Activated naive CD8-positive, alpha-beta T cell treated with anti-CD3 and anti-CD28 coated beads, Interleukin-2, amount 10 ng/mL, durations not matched to agents 7 days and 5 days (primary cell): ENCODE measurements at regions not wholly inside any gene's neighbourhood (a gene's known extent, or its start where the extent isn't known, plus 50 kb on each side); places are given as distances from the start of the nearest gene placed in this dataset.

Source experiments
- ATAC-seq: fragments of 150-1000 bp; cut with Tn5 transposase; one replicate; pipeline ENCODE4 v1.10.0; 2021; ENCODE audit warnings: low read depth, moderate library complexity
- POLR2A ChIA-PET: fragments of 350-600 bp; sonication (Branson Sonifier 250); formaldehyde crosslinking; loops from one replicate; lab custom pipeline; 2021; ENCODE audit warnings: antibody characterized with exemption; lab: Charles Lee
- DNase-seq: peaks from one replicate; pipeline ENCODE4 v3.0.0; 2021
- H3K27ac Mint-ChIP-seq: one replicate; pipeline ENCODE4 v1.8.0; 2022; ENCODE audit warnings: mild to moderate bottlenecking, mixed read lengths
- H3K27me3 Mint-ChIP-seq: one replicate; pipeline ENCODE4 v1.8.0; 2022; ENCODE audit warnings: mild to moderate bottlenecking, moderate library complexity, mixed read lengths
- H3K36me3 Mint-ChIP-seq: one replicate; pipeline ENCODE4 v1.8.0; 2021; ENCODE audit warnings: mild to moderate bottlenecking, mixed read lengths
- H3K4me1 Mint-ChIP-seq: one replicate; pipeline ENCODE4 v1.8.0; 2021; ENCODE audit warnings: mixed read lengths
- H3K4me3 Mint-ChIP-seq: one replicate; pipeline ENCODE4 v1.8.0; 2022; ENCODE audit warnings: mild to moderate bottlenecking, moderate library complexity, mixed read lengths
- H3K9me3 Mint-ChIP-seq: one replicate; pipeline ENCODE4 v1.8.0; 2021; ENCODE audit warnings: mixed read lengths

DNA sequence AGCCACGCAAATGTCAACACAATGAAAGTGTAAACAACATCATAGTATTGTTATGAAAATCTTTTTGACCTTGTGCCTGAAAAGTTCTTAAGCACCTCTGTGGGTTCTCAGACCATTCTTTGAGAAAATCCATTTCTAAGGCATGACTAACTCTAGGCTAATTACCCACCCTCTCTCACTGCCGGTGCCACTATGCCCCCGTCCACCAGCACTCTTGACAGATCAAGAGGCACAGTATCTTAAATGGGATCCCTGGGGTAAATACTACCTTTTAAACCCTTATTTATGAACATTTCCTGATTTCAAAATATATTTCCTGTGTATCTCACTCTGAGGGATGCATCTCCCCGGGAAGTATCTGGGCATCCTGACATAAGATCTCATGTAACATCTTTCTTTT lies 607.5 kb downstream of the METTL15 start:
- ATAC-seq (no peak), DNase-seq (no peak)
- Mint-ChIP-seq H3K36me3 (no peaks in the 10 kb centered on the region), H3K27me3 (no peaks in the 10 kb centered on the region), H3K27ac (no peak overlapping the region), H3K4me3 (no peak overlapping the region), H3K4me1 (no peaks in the 10 kb centered on the region), H3K9me3 (no peaks in the 10 kb centered on the region)
- POLR2A ChIA-PET: no interaction called here

DNA sequence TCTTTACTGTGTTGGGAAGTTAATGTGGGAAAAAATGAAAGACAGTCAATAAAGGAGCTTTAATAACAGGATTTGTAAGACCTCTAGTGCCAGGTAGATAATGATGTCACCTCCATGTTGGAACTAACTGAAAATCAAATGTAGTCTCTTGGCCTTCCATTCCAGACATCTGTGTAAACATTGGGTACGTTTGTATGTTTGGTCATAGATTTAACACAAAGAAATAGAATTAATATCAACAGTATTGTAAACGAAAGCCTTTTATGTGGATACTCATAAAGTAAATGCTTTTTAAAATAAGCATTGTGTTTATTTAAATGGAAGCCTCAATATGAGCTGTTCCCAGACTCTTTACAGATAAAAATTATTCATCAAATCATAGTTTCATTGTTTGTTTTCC lies 605.7 kb downstream of the METTL15 start:
- Mint-ChIP-seq H3K4me3 (no peak overlapping the region), H3K27me3 (no peaks in the 10 kb centered on the region), H3K9me3 (no peaks in the 10 kb centered on the region), H3K4me1 (no peaks in the 10 kb centered on the region), H3K27ac (no peak overlapping the region), H3K36me3 (no peaks in the 10 kb centered on the region)
- ATAC-seq (no peak), DNase-seq (no peak)
- POLR2A ChIA-PET: no interaction called here

DNA sequence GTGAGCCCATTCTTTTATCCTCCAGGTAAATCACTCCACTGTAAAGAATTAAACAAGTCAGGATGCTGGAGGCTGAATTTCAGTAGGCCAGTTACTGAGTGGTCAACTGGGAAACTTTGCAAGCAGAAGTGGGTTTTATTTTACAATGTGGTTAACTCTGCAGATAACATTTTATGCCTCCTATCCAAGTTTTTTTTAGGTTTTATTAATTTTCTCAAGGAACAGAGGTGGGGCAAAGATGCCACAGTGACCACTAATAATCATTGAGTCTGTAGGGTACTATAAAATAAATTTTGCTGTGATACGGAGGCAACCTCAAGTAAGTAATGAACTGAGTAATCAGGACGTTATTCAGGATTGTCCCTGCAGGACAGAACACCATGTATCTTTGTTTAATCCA lies 599.9 kb downstream of the METTL15 start:
- POLR2A ChIA-PET: no interaction called here
- H3K27ac Mint-ChIP-seq: no peak overlapping the region
- no peaks in the 10 kb centered on the region for H3K27me3 Mint-ChIP-seq

GRCh38 chr11:28704801-28705200 lies 596.6 kb downstream of the METTL15 start:
- Mint-ChIP-seq H3K27ac (no peak overlapping the region), H3K27me3 (no peaks in the 10 kb centered on the region), H3K9me3 (no peaks in the 10 kb centered on the region), H3K4me1 (no peaks in the 10 kb centered on the region), H3K36me3 (no peaks in the 10 kb centered on the region), H3K4me3 (no peak overlapping the region)
- DNase-seq (no peak), ATAC-seq (no peak)
- POLR2A ChIA-PET: no interaction called here

More for the DNA sequence above, 599.9 kb downstream of the METTL15 start:
- ATAC-seq (no peak), DNase-seq (no peak)
- Mint-ChIP-seq H3K4me1 (no peaks in the 10 kb centered on the region), H3K9me3 (no peaks in the 10 kb centered on the region), H3K4me3 (no peak overlapping the region), H3K36me3 (no peaks in the 10 kb centered on the region)

- POLR2A ChIA-PET: no interaction called here
- Mint-ChIP-seq H3K4me3 (no peak overlapping the region), H3K4me1 (no peaks in the 10 kb centered on the region), H3K36me3 (no peaks in the 10 kb centered on the region), H3K27ac (no peak overlapping the region), H3K27me3 (no peaks in the 10 kb centered on the region), H3K9me3 (no peaks in the 10 kb centered on the region)
- DNase-seq: no peak
- no peak for ATAC-seq
These were observed 595.2 kb downstream of the METTL15 start for GRCh38 chr11:28703371-28703770.

DNA sequence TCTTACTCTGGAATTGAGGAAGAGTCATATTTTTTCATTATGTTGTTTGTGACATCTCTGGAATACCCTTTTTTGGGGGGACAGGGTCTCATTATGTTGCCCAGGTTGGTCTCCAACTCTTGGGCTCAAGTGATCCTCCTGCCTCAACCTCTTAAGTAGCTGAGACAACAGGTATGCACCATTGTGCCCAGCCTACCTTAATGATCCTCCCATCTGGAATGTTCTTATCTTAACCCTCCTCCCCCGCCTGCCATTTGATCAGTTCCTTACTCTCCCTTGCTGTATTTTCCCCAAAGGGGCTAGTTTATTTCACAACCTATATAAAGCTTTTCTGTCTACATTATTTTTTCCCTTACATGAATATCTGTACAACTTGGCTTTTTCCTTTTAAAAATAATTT lies 594.7 kb downstream of the METTL15 start:
- no peak overlapping the region for H3K4me3 Mint-ChIP-seq
- H3K4me1 Mint-ChIP-seq: no peaks in the 10 kb centered on the region
- no peaks in the 10 kb centered on the region for H3K27me3 Mint-ChIP-seq
- DNase-seq: no peak
- H3K9me3 Mint-ChIP-seq: no peaks in the 10 kb centered on the region
- no peak overlapping the region for H3K27ac Mint-ChIP-seq
- POLR2A ChIA-PET: no interaction called here
- no peaks in the 10 kb centered on the region for H3K36me3 Mint-ChIP-seq
- ATAC-seq: no peak

- no peaks in the 10 kb centered on the region for H3K27me3 Mint-ChIP-seq
- H3K9me3 Mint-ChIP-seq: no peaks in the 10 kb centered on the region
- POLR2A ChIA-PET: no interaction called here
- no peak overlapping the region for H3K27ac Mint-ChIP-seq
- H3K4me1 Mint-ChIP-seq: no peaks in the 10 kb centered on the region
- no peak for DNase-seq
- H3K36me3 Mint-ChIP-seq: no peaks in the 10 kb centered on the region
- no peak overlapping the region for H3K4me3 Mint-ChIP-seq
- ATAC-seq: no peak
These were observed 594.2 kb downstream of the METTL15 start for GRCh38 chr11:28702450-28702790.

- H3K36me3 Mint-ChIP-seq: no peaks in the 10 kb centered on the region
- no peaks in the 10 kb centered on the region for H3K9me3 Mint-ChIP-seq
- ATAC-seq: no peak
- POLR2A ChIA-PET: no interaction called here
- no peak overlapping the region for H3K4me3 Mint-ChIP-seq
- H3K4me1 Mint-ChIP-seq: no peaks in the 10 kb centered on the region
- no peak overlapping the region for H3K27ac Mint-ChIP-seq
- H3K27me3 Mint-ChIP-seq: no peaks in the 10 kb centered on the region
- DNase-seq: no peak
These were observed 593.7 kb downstream of the METTL15 start for GRCh38 chr11:28701760-28702449.

DNA sequence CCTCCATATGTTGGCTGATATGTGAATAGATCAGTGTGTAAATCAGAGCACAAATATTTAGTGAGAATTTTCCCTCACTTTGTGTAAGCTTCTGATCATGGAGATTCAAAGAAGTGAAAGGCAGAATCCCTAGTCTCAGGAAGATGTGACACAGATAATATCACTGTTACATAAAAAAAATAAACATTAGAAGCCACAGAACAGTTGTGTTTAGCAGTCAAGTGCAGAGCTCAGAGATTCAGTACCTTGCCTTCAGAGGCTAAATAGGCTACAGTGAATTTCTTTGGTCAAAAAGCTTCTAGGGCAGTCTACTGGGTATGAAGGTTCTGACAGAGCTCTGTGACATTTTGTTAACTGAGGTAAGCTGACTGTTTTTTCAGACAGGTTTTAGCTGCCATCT lies 591.5 kb downstream of the METTL15 start:
- Mint-ChIP-seq H3K36me3 (no peaks in the 10 kb centered on the region), H3K4me3 (no peak overlapping the region), H3K27me3 (no peaks in the 10 kb centered on the region), H3K27ac (no peak overlapping the region), H3K9me3 (no peaks in the 10 kb centered on the region), H3K4me1 (no peaks in the 10 kb centered on the region)
- ATAC-seq (no peak), DNase-seq (no peak)
- POLR2A ChIA-PET: no interaction called here

DNA sequence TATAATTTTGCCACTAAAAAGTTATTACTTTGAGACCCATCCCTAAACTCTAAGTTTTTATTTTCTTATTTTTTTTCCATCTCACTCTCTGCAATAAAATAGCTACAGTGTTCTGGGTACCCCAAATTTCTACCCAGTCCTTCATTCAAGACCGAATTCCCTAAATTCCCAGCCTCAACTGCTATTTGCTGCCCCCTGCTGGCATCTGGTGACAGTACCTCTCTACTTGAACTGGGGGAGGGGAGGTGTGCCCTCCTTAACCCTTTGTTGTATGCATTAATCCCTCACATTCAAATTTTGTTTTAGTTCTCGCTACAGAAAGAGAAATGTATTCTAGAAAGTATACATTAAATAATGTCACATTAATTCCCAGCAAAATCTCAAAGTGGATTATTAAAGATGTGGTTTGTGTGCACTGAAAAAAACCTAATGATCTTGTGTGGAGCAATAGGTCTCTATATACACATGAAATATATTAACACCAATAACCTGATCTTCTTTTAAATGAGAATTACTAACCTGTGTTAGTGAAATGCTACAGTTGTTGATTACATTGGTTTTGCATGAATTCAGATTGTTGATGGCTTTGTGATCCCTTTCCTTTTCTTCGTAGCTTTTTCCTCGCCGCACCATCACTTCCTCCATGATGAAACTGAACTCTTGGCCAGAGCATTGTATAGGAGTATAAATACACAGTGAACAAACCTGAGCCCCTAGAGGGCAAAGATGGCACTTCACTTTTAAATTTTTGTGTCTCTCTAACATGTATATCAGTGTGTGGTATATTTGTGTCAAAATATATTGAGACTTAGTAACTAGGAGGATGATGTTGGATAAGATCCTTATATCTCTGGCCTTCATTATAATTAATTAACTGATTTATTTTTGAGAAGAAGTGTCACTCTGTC lies 590.0 kb downstream of the METTL15 start:
- Mint-ChIP-seq H3K27ac (no peak overlapping the region), H3K27me3 (no peaks in the 10 kb centered on the region), H3K36me3 (no peaks in the 10 kb centered on the region), H3K9me3 (no peaks in the 10 kb centered on the region), H3K4me3 (no peak overlapping the region), H3K4me1 (no peaks in the 10 kb centered on the region)
- no peak for ATAC-seq
- peak; percentile 22 for DNase-seq
- POLR2A ChIA-PET: no interaction called here

GRCh38 chr11:28696591-28696990 lies 588.4 kb downstream of the METTL15 start:
- DNase-seq: no peak
- Mint-ChIP-seq H3K36me3 (no peaks in the 10 kb centered on the region), H3K9me3 (no peaks in the 10 kb centered on the region), H3K4me1 (no peaks in the 10 kb centered on the region), H3K4me3 (no peak overlapping the region), H3K27ac (no peak overlapping the region), H3K27me3 (no peaks in the 10 kb centered on the region)
- ATAC-seq: no peak
- POLR2A ChIA-PET: no interaction called here

DNA sequence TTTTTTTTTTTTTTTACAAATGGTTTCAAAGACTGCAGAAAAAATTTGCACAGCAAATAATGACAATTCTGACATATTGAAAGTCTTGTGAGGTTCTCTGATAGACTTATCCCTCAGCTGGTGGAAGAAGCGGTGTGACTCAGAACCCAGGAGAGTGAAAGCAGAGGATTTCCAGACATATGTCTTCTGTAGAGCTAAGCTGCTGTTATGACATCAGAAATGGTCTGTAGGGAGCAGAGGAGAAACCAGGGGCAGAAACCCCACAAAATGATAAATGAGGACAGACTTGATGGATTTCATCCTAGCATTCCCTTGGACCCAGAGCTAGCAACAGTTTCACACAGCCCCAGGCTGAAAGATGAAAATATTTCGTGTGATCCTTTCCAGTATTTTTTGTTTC lies 582.6 kb downstream of the METTL15 start:
- no peak overlapping the region for H3K27ac Mint-ChIP-seq
- POLR2A ChIA-PET: no interaction called here
- no peaks in the 10 kb centered on the region for H3K4me1 Mint-ChIP-seq
- no peaks in the 10 kb centered on the region for H3K36me3 Mint-ChIP-seq
- H3K27me3 Mint-ChIP-seq: no peaks in the 10 kb centered on the region
- peaks cover 1% of the 10 kb centered on the region for H3K9me3 Mint-ChIP-seq
- ATAC-seq: no peak
- no peak overlapping the region for H3K4me3 Mint-ChIP-seq
- DNase-seq: no peak

DNA sequence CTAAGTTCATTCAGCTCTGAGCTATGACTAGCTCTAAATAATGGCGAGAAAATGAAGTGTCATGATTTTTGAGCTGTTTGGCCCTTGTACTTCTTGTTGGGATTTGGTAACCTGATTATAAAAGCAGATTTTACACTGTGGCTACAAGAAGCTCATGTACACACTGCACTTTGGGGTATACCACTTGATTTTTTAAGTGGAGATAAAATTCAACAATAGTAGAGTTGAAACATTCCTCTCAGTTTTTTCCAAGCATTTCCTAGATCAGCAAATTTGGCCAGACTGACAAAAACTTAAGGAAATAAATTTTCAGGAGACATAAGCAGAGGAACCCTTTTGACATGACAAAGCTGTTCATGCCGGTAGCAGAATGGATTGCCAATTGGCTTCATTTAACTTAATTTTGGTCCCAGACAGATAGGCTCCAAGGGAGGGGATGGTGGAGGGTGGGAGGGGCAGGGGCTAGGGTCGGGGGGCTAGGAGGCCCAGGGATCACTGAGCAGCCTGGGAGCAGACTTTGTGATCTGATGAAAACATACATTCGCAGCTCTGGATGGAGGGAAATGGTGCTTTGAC lies 575.9 kb downstream of the METTL15 start:
- POLR2A ChIA-PET: no interaction called here
- Mint-ChIP-seq H3K4me3 (no peak overlapping the region), H3K9me3 (peaks cover 1% of the 10 kb centered on the region), H3K27me3 (no peaks in the 10 kb centered on the region), H3K4me1 (no peaks in the 10 kb centered on the region), H3K27ac (no peak overlapping the region), H3K36me3 (no peaks in the 10 kb centered on the region)
- DNase-seq (no peak), ATAC-seq (no peak)
